GM19468 (cell line): ENCODE measurements at regions not wholly inside any gene's neighbourhood (a gene's known extent, or its start where the extent isn't known, plus 50 kb on each side); places are given as distances from the start of the nearest gene placed in this dataset.
"Not testable (repeated sequence)": the region's sequence is repeated elsewhere in the genome, so short reads cannot be mapped to it uniquely, and the experiment has no call there.

Experiments used
- ATAC-seq: cut with Tn5 transposase; IDR thresholded peaks from one replicate; pipeline ENCODE4 v1.9.1; 2021; ENCODE audit warnings: mild to moderate bottlenecking, moderate library complexity, moderate number of reproducible peaks; ENCODE audit not compliant: unreplicated experiment; ENCODE audit errors: extremely low read depth

DNA sequence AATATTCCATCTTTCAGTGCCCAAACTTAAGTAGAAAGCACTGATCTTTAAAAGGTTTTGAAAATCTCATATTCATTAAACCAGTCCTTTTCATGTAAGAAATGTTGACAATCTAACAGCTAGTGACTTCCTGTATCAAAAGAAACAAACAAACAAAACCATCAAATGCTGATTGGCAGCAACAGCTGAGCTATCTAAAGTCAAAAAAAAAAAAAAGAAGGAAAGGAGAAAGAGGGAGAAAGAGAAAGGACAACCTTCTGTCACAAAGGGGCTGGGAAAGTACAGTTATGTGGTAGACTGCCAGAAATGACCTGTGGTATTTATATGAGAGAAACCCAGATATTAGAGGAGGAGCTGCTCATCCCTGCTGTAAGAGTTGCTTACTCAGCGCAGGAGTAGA is 614.6 kb upstream of the SMIM31 start:
- no peak for ATAC-seq

DNA sequence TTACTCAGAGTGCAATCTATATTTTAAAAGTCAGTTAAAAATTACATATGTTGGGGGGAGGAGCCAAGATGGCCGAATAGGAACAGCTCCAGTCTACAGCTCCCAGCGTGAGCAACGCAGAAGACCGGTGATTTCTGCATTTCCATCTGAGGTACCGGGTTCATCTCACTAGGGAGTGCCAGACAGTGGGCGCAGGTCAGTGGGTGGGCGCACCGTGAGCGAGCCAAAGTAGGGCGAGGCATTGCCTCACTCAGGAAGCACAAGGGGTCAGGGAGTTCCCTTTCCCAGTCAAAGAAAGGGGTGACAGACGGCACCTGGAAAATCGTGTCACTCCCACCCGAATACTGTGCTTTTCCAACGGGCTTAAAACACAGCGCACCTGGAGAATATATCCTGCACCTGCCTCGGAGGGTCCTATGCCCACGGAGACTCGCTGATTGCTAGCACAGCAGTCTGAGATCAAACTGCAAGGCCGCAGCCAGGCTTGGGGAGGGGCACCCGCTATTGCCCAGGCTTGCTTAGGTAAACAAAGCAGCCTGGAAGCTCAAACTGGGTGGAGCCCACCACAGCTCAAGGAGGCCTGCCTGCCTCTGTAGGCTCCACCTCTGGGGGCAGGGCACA is 612.1 kb upstream of the SMIM31 start:
- ATAC-seq, result not testable (repeated sequence)

- ATAC-seq, result no peak
Measured at GRCh38 chr4:164154416-164154815, 599.5 kb upstream of the SMIM31 start.

GRCh38 chr4:164169591-164169990 is 584.3 kb upstream of the SMIM31 start:
- no peak for ATAC-seq

- no peak for ATAC-seq
Measured at GRCh38 chr4:164177153-164177552, 576.8 kb upstream of the SMIM31 start.

- no peak for ATAC-seq
Measured at GRCh38 chr4:164177753-164178152, 576.2 kb upstream of the SMIM31 start.

GRCh38 chr4:164188236-164188635 is 565.7 kb upstream of the SMIM31 start:
- ATAC-seq, result no peak

DNA sequence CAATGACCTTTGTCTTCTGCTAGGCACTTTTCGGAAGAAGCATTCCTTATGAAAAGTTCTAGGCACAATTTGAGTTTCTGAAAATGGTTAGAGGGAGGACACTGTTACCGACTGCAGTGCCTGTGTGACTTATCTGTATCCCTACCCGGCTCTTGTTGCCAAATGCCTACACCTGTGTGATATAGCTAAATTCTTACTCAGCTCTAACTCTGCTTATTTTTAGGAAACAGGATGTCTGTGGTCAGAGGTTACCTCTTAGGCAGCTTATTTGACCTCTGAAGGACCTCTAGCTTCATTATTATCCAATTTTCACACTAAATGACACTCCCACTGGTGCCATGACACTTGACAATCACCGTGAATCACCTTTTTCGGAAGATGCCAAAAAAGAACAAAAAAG is 561.1 kb upstream of the SMIM31 start:
- ATAC-seq, result no peak

DNA sequence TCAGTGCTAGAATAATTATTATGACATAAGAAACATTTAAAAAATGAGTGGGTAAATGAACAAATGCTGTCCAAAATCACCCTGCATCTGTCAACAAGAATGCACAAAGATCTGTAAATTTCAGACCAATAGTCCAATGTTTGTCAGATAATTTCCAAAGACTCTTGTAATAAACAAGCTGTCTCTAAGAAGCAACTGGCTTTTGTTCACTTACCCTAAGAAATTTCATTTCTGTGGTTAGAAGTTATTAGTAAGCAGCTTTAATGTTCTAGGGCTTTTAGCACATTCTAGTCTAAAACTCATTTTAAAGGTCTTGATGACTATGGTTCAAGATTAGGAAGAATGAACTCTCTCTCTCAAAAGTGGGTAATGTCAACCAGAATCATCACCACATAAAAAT is 560.3 kb upstream of the SMIM31 start:
- ATAC-seq, result no peak

DNA sequence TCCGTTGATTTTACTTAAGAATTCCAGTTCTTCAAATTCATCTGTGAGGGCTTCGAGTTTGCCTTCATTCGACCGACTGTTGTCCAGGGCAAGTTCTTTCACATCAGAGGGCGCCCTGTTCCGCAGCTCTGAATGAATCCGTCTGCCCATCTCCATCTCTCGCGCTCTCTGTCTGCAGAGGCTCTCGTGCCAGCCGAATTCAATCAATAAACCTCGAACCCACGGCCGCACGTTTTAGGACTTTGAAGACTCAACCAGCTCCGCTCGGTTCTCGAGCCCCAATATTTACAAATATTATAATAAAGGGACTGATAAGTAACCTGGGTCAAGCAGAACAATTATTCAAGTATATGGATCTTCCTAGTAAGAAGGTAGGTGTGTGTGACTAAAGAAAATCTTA is 556.4 kb upstream of the SMIM31 start:
- no peak for ATAC-seq

GRCh38 chr4:164203476-164203875 is 550.5 kb upstream of the SMIM31 start:
- no peak for ATAC-seq

GRCh38 chr4:164204434-164204833 is 549.5 kb upstream of the SMIM31 start:
- ATAC-seq, result no peak

DNA sequence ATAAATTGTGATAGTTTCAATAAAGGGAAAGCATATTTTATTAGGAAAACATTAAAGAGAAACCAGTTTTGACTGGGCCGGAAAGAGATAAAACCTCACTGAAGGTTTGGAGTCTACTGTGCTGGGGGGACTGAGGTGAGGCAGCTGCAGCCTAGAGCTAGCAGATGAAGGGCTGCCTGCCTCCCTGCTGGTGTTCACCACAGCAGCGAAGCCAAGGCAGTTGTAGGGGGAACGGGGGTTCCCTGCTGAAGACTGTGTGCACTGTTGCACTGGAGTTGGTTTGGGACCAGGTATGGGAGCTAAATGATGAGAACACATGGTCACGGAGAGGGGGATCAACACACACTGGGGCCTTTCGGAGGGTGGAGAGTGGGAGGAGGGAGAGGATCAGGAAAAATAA is 546.5 kb upstream of the SMIM31 start:
- ATAC-seq, result no peak

GRCh38 chr4:164210377-164210776 is 543.6 kb upstream of the SMIM31 start:
- no peak for ATAC-seq

DNA sequence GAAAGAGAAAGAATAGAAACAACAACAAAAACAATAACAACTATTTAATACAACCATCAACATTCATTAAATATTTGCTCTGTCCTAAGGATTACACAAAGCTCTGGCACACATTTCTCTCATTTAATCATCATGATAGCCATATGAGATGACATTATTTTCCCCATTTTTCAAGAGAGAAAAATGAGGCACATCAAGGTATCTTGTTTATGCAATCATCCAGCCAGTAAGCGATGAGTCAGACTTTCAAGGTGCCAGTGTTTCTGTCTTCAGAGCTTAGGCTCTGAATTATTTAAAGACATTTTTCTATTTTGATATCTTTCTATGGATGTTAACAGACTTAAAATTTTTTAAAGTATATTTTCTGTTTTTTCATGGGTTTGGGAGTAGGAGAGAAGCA is 541.8 kb upstream of the SMIM31 start:
- ATAC-seq, result no peak

- ATAC-seq, result no peak
Measured at GRCh38 chr4:164212714-164213113, 541.2 kb upstream of the SMIM31 start.

GRCh38 chr4:164215113-164215741 is 538.7 kb upstream of the SMIM31 start:
- ATAC-seq, result no peak

DNA sequence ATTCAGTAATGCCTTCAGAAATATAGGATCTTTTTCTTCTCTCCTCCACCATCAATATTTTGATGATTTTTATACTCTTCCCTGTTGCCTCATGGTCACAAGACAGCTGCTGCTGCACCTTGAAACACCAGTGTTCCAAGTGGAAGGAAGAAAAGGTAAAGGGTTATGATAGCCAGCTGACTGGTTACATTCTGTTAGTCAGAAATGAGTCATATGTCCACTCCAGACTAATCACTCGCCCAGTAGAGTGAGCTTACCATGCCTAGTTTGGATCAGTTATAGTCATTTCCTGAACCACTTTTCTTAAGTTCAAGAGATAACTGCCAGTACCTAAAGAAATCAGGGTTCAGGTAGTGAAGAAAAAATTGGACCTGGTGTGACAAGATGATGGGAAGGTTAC is 532.3 kb upstream of the SMIM31 start:
- ATAC-seq, result no peak

DNA sequence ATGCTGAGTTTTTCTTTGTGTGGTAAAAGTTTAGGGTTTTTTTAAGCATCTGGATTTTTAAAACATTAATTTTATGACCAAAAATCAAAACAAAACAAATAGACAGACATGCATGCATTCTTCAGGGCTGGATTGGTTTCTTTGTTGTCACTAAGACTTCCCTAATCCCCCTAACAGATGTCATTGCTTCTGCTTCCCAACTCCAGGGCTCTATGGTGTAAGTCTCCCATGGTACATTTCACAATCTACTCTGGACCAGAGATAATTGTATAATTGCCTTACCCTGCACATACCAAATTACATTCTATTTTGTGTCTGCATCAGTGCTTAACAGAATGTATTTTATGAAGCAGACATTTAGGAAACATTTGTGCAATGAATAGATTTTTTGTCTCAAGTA is 529.1 kb upstream of the SMIM31 start:
- no peak for ATAC-seq

GRCh38 chr4:164229255-164229654 is 524.7 kb upstream of the SMIM31 start:
- no peak for ATAC-seq

DNA sequence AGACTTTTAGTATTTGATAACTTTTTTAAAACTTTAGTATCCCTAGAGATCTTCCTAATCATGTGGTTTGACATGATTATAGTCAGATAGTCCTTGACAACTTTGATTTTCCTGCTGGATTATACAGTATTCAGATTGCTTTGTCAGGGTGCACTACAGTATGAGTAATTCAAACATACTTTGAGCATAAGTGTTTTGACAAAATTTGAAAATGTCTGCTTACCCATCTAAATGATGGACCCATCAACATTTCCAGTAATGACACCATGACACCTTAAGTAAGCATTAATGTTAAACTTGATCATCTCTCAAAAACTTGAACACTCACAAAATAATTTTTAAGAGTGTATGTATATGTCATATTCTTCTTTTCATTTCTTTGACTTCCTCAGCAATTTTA is 514.5 kb upstream of the SMIM31 start:
- ATAC-seq, result no peak

- ATAC-seq, result no peak
Measured at GRCh38 chr4:164239976-164240375, 514.0 kb upstream of the SMIM31 start.
